ENCODE measurements at regions not wholly inside any gene's neighbourhood (a gene's known extent, or its start where the extent isn't known, plus 50 kb on each side); places are given as distances from the start of the nearest gene placed in this dataset.
"Not testable (repeated sequence)": the region's sequence is repeated elsewhere in the genome, so short reads cannot be mapped to it uniquely, and the experiment has no call there.

DNA sequence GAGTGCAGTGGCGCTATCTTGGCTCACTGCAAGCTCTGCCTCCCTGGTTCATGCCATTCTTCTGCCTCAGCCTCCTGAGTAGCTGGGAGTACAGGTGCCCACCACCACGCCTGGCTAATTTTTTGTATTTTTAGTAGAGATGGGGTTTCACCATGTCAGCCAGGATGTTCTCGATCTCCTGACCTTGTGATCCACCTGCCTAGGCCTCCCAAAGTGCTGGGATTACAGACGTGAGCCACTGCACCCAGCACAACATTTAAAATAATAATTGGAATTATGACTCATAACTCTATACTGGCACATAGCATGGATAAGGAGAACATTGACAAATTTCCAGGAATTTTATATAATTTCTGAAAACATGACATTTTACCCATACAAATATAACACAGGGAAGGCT lies 54.2 kb downstream of the DBET start:
- TF ChIP-seq CTCF, POLR2A (IDR thresholded peaks at IDR 0.05): not testable (repeated sequence)
